CD1c-positive myeloid dendritic cell (primary cell): ENCODE measurements at regions not wholly inside any gene's neighbourhood (a gene's known extent, or its start where the extent isn't known, plus 50 kb on each side); places are given as distances from the start of the nearest gene placed in this dataset.

Experiments
- DNase-seq: peaks from one replicate; pipeline ENCODE4 v3.0.0-alpha.2; 2016; ENCODE audit errors: extremely low spot score

- DNase-seq, result no peak
These were observed 675.7 kb upstream of the ID2 start for GRCh38 chr2:8006181-8006580.

GRCh38 chr2:8006626-8007025 lies 675.2 kb upstream of the ID2 start:
- no peak for DNase-seq

GRCh38 chr2:8009010-8009597 lies 672.8 kb upstream of the ID2 start:
- DNase-seq, result peak; percentile 58

- no peak for DNase-seq
These were observed 665.8 kb upstream of the ID2 start for GRCh38 chr2:8015848-8016600.

GRCh38 chr2:8016688-8017087 lies 665.2 kb upstream of the ID2 start:
- DNase-seq, result no peak

- no peak for DNase-seq
These were observed 662.9 kb upstream of the ID2 start for GRCh38 chr2:8018956-8019355.

GRCh38 chr2:8019934-8020333 lies 661.9 kb upstream of the ID2 start:
- no peak for DNase-seq

GRCh38 chr2:8021921-8022320 lies 659.9 kb upstream of the ID2 start:
- DNase-seq, result no peak

- peak; percentile 79 for DNase-seq
These were observed 658.8 kb upstream of the ID2 start for GRCh38 chr2:8022908-8023640.

GRCh38 chr2:8024506-8024905 lies 657.4 kb upstream of the ID2 start:
- DNase-seq, result no peak

GRCh38 chr2:8026381-8026780 lies 655.5 kb upstream of the ID2 start:
- no peak for DNase-seq

- no peak for DNase-seq
These were observed 654.5 kb upstream of the ID2 start for GRCh38 chr2:8027387-8027786.

GRCh38 chr2:8028036-8028435 lies 653.8 kb upstream of the ID2 start:
- DNase-seq, result no peak

GRCh38 chr2:8028436-8028835 lies 653.4 kb upstream of the ID2 start:
- no peak for DNase-seq

- no peak for DNase-seq
These were observed 652.9 kb upstream of the ID2 start for GRCh38 chr2:8028981-8029380.

- DNase-seq, result no peak
These were observed 651.1 kb upstream of the ID2 start for GRCh38 chr2:8030573-8031303.

- no peak for DNase-seq
These were observed 650.5 kb upstream of the ID2 start for GRCh38 chr2:8031370-8031769.

GRCh38 chr2:8033546-8034096 lies 648.2 kb upstream of the ID2 start:
- DNase-seq, result no peak

- no peak for DNase-seq
These were observed 645.5 kb upstream of the ID2 start for GRCh38 chr2:8036366-8036765.

GRCh38 chr2:8039732-8040131 lies 642.1 kb upstream of the ID2 start:
- no peak for DNase-seq

GRCh38 chr2:8043295-8043694 lies 638.6 kb upstream of the ID2 start:
- DNase-seq, result no peak

- no peak for DNase-seq
These were observed 637.7 kb upstream of the ID2 start for GRCh38 chr2:8044046-8044594.
